ENCODE measurements at regions not wholly inside any gene's neighbourhood (a gene's known extent, or its start where the extent isn't known, plus 50 kb on each side); places are given as distances from the start of the nearest gene placed in this dataset.

- peak in 2 of 10 donors; percentile 12 to 25 for DNase-seq
- intact Hi-C loops (cut with DNase I): no loop called here
Observed at GRCh38 chr2:42959234-42960001, 167.0 kb upstream of the HAAO start.

GRCh38 chr2:42958741-42959233, 166.4 kb upstream of the HAAO start:
- intact Hi-C loops (cut with DNase I): no loop called here
- peak in 2 of 10 donors; percentile 9 to 34 for DNase-seq

GRCh38 chr2:42957861-42958301, 165.5 kb upstream of the HAAO start:
- intact Hi-C loops (cut with DNase I): no loop called here
- peak in 2 of 10 donors; percentile 35 to 63 for DNase-seq

- DNase-seq: peak in 2 of 10 donors; percentile 32 to 49
- intact Hi-C loops (cut with DNase I): no loop called here
Observed at GRCh38 chr2:42957109-42957860, 164.9 kb upstream of the HAAO start.

GRCh38 chr2:42954227-42954962, 162.0 kb upstream of the HAAO start:
- peak in 2 of 10 donors; percentile 39 to 72 for DNase-seq
- intact Hi-C loops (cut with DNase I): no loop called here

GRCh38 chr2:42953216-42953615, 160.8 kb upstream of the HAAO start:
- peak in 2 of 10 donors; percentile 11 to 36 for DNase-seq
- intact Hi-C loops (cut with DNase I): no loop called here

- DNase-seq: peak in 1 of 10 donors; percentile 69
- intact Hi-C loops (cut with DNase I): no loop called here
Observed at GRCh38 chr2:42951263-42951938, 159.0 kb upstream of the HAAO start.

GRCh38 chr2:42949125-42949524, 156.7 kb upstream of the HAAO start:
- intact Hi-C loops (cut with DNase I): loop anchor here (5.0 kb wide), 1 partner anchor 122 kb away; no protein-coding TSS in a partner anchor
- DNase-seq: peak in 1 of 10 donors; percentile 5

GRCh38 chr2:42947809-42948600, 155.6 kb upstream of the HAAO start:
- intact Hi-C loops (cut with DNase I): loop anchor here (2.0 to 5.0 kb wide), 4 partner anchors 75 to 535 kb away; no protein-coding TSS in a partner anchor

GRCh38 chr2:42944779-42945415, 152.5 kb upstream of the HAAO start:
- intact Hi-C loops (cut with DNase I): loop anchor here (5.0 kb wide), 1 partner anchor 118 kb away; no protein-coding TSS in a partner anchor
- peak in 1 of 10 donors; percentile 64 for DNase-seq

More at GRCh38 chr2:42947809-42948600, 155.6 kb upstream of the HAAO start:
- DNase-seq: no peak

GRCh38 chr2:42942990-42943493, 150.7 kb upstream of the HAAO start:
- intact Hi-C loops (cut with DNase I): no loop called here
- peak in 2 of 10 donors; percentile 43 to 72 for DNase-seq

GRCh38 chr2:42942214-42942989, 150.0 kb upstream of the HAAO start:
- peak in 2 of 10 donors; percentile 22 to 48 for DNase-seq
- intact Hi-C loops (cut with DNase I): no loop called here

- intact Hi-C loops (cut with DNase I): no loop called here
- no peak for DNase-seq
Observed at GRCh38 chr2:42941633-42942176, 149.3 kb upstream of the HAAO start.

GRCh38 chr2:42939411-42940206, 147.2 kb upstream of the HAAO start:
- peak in 3 of 10 donors; percentile 27 to 57 (median 47) for DNase-seq
- intact Hi-C loops (cut with DNase I): no loop called here

- intact Hi-C loops (cut with DNase I): no loop called here
- peak in 2 of 10 donors; percentile 13 to 49 for DNase-seq
Observed at GRCh38 chr2:42938671-42939370, 146.4 kb upstream of the HAAO start.
